GM21723 (cell line): ENCODE measurements at regions not wholly inside any gene's neighbourhood (a gene's known extent, or its start where the extent isn't known, plus 50 kb on each side); places are given as distances from the start of the nearest gene placed in this dataset.
"Not testable (repeated sequence)": the region's sequence is repeated elsewhere in the genome, so short reads cannot be mapped to it uniquely, and the experiment has no call there.

Experiments used
- ATAC-seq: cut with Tn5 transposase; IDR thresholded peaks from one replicate; pipeline ENCODE4 v1.9.1; 2021; ENCODE audit warnings: mild to moderate bottlenecking, moderate library complexity; ENCODE audit not compliant: unreplicated experiment

DNA sequence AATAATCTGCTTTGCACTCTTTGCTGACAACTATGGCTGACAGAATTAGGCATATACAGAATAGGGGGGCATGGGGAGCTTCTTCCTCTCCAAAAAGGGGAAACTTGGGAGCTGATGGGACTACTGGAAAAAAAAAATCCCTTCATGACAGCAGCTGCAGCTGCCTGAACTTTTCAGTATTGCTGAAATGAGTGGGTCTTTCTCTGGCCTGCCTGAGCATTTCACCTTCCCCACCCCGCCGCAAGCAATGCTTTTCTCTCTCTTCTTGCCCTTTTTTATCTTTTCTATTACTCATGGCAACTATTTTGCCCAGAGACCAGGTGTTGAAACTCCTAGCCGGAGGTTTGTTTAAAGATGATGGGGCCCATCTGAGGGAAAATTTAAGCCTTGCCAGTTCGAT is 244.9 kb downstream of the SEMA3D start:
- no peak for ATAC-seq

DNA sequence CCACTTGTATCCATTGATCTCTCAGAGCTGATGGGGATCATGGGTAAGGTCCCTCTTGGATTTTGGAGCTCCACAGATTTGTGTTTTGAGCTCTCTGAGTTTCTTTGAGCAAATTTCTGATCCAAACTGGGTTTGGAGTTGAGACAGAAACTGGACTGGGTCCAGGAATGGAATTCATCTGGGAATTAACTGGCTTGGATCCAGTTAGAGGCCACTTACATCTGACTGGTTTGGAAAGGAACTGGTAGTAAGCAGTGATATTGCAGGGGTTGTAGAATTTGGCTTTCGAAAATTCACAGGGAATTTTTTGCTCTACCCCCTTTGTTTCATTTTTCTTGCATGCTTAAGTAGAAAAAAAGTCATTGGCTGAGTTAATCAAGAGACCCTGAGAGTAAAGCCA is 245.6 kb downstream of the SEMA3D start:
- ATAC-seq: no peak

DNA sequence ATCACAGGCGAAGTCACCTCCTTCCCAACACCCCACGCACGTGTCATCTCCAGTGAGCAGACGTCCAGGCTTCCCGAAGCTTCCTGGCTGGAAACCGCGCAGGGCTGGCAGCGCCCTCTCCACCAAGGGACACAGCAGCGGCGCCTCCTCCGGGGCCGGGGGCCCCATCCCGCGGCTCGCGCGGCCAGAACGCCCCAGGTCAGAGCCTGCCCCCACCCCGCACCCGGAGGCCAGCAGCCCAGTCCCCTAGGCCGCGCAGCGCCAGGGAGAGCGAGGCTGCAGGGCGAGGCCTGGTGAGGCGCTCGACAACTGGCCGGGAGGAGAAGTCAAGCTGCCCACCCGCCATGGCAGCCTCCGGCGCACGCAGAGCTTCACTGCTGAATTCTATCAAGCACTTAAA is 247.0 kb downstream of the SEMA3D start:
- ATAC-seq: no peak

DNA sequence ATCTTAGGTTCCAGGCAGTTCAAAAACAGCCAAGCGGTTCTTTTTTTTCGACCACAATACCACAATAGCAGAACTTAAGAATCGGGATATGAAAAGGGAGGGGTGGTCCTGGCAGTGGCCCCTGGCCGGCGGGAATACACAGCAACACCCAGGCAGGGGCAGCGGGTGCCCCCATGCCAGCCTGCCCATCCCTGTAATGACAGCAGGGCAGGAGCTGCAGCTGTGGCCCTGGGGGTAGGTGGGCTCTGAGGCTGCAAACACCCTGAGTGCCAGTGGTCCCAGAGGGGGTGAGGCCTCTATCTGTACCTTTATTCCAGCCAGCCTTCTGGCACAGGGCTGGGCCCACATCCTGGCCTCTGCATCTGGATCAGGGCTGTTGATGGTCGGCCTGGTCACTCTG is 247.4 kb downstream of the SEMA3D start:
- ATAC-seq: no peak

DNA sequence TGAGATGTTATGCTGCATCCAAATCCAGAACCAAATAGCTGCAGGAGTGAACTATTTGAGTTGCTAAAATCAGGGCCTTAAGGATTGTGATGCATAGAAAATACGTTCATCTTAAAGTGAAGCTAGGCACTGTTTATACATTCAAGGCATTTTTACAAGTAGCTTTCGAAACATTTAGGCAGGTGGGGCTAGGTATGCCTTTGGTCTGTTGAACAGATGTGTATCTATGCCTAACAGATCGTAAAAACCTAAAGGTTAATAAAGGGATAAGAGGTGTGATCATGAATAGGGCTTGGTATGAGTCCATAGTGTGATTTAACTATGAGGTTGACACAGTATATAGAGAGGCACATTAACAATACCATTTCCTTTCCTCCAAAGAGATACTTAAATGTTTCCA is 262.5 kb downstream of the SEMA3D start:
- ATAC-seq: no peak

DNA sequence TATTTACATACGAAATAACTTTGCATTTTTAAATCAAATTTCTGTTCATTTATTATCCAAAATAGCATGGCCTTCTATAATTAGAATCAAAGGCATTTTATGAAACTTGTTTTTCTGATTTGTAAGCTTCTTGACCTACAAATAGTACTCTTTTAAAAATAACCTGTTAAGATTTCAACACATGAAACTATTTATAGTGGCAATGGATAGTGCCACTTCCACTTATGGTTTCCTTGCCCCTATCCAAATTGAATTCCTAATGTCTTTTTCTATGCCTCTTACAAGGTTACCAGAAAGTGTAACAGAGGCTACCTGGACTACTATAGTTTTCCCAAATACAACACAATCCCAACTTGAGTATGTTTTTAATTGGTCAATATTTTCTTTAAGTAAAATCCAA is 263.5 kb downstream of the SEMA3D start:
- no peak for ATAC-seq

DNA sequence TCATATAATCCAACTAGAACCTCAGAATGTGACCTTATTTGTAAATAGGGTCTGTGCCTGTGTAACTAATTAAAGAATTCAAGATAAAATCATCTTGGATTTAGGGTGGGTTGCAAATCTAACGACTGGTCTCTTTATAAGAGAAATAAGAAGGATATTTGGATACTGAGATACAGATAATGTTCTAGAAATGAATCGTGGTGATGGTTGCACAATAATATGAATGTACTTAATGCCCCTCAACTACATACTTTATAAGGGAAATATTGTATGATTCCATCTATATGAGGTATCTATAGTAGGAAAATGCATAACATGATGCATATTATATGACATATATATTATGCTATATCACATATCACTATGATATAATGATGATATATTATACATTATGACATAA is 265.7 kb downstream of the SEMA3D start:
- ATAC-seq: no peak

DNA sequence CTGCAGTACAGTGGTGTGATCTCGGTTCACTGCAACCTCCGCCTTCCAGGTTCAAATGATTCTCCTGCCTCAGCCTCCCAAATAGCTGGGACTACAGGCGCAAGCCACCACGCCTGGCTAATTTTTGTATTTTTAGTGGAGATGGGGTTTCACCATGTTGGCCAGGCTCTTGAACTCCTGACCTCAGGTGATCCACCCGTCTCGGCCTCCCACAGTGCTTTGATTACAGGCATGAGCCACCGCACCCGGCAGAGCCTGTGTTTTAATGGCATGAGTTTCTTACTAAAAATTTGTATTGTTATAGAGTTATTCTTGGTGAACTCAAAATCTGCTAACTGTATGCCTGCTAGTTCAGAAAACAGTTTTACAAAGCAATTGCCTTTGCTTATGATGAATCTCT is 269.9 kb downstream of the SEMA3D start:
- ATAC-seq: not testable (repeated sequence)

DNA sequence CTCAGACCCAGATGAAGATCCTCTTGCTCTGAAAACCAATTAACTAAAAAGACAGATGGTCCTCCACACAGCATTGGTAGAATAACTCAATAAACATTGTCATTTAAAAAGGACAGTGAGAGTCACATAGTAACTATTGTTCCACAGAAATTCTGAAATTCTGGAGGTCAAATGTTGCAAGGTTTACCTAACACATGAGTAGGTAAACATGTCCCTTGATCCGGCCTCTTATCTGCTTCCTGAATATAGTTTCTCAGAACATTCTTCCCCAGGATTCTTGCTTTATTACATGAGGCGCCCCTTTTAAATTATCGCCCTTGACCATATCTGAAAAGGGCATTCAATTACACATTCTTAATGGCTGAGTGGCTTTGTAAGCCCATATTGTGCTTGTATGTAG is 270.7 kb downstream of the SEMA3D start:
- ATAC-seq: no peak

DNA sequence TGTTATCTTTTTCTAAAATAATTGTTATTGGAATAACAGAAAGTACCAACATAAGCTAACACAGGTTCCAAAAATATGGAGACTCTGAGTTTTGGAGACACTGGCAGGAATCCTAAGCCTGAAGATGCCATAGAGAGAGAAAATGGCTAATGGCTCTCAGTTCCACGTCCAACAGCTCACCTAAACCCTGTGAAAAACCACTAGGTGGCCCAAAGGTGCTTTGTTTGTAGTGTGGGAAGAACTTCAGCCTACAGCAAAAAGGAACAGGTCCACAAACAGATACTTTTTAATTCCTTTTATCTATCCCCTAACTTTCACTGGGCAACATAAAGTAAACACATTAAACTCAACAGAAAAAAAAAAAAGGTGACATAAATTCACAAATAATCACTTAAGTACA is 272.3 kb downstream of the SEMA3D start:
- ATAC-seq: no peak

DNA sequence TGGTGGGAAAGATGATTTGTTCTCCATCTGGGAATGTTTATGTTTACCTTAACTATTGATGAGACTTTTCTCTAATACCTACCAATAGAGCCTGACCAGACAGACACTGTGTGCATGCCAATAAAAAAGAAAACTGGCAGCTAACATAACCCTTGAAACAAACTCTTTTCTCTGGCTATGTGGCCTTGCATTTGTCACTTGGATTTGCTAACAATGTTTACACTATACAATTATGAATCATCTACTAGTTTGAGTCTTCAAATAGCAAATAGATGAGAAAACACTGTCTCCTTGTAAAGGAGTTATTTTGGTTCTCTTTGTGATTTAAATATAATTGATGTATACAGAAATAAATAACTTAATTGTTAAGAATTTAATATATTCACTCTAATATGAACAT is 273.1 kb downstream of the SEMA3D start:
- ATAC-seq: no peak

DNA sequence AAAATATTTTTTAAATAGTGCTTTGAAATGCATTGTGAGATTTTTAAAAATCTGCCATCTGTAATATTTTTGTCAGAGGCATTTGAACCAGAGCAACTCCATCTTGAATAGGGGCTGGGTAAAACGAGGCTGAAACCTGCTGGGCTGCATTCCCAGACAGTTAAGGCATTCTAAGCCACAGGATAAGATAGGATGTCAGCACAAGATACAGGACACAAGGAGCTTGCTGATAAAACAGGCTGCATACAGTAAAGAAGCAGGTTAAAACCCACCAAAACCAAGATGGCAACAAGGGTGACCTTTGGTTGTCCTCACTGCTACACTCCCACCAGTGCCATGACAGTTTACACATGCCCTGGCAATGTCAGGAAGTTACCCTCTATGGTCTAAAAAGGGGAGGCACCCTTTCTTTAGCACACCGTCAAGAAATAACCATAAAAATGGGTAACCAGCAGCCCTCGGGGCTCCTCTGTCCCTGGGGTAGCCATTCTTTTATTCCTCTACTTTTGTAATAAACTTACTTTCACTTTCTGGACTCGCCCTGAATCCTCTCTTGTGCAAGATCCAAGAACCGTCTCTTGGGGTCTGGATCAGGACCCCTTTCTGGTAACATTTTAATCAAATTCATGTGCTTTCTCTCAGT is 273.7 kb downstream of the SEMA3D start:
- ATAC-seq: no peak

DNA sequence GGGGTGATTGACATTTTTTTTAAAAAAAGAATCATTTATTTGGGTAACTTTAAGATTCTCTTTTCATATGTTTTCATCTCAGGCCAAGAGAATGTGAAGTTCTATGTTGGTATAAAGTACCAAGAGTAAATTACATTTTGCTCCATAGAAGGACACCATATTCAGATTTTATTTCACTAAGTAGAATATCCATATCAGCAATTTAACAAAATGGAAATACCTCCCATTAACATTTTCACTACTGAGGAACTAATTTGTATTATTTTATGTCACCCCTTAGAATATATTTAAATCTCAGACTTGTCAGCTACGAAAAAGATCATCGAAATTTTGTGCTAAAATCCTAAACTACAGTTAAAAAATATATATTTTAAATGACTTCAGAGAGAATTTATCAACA is 274.3 kb downstream of the SEMA3D start:
- no peak for ATAC-seq

DNA sequence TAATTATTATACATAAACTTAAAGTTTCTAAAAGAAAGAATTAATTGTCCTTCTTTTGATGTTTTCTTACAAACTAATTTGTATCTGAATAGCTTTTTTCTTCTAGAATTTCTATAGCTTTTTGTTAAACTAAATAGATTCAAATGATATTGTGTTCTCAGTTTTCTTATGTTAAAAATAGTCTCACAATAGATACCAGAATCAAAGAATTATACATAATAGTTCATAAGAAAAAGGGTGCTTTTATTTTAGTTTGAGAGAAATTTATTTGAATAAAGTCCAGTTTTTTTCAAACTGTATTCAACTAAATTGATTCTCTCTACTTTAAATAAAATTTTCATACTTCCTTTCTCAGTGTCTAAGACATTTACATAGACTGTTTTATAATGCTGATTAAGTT is 274.8 kb downstream of the SEMA3D start:
- ATAC-seq: no peak

DNA sequence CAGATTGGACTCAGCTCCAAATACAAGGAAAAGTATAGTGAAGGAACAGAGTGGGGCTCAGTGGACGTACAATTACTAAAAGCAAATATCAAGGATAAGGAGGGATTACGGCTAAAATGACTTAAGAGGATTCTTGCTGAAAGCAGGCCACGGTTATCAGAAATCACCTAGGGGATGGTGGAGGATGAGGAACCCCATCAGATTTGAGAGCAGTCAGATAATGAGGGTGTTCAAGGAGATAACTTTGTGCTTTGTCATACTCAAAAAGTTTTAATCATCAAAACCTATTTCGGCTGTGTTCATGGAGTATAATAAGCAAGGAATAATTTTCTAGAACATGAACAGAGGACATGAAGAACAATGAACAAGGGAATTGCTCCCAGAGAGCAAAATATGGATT is 275.8 kb downstream of the SEMA3D start:
- ATAC-seq: no peak

DNA sequence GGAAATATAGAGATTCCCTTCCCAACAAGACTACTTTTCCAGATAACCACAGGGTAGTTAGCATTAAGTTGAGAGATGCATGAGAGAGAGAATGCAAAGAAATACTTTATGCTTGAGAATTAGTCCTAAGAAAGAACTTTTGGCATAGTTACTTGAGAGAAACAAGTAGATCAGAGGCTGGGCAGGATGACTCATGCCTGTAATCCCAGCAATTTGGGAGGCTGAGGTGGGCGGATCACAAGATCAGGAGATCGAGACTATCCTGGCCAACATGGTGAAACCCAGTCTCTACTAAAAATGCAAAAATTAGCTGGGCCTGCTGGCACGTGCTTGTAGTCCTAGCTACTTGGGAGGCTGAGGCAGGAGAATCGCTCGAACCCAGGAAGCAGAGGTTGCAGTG is 276.5 kb downstream of the SEMA3D start:
- ATAC-seq: not testable (repeated sequence)

DNA sequence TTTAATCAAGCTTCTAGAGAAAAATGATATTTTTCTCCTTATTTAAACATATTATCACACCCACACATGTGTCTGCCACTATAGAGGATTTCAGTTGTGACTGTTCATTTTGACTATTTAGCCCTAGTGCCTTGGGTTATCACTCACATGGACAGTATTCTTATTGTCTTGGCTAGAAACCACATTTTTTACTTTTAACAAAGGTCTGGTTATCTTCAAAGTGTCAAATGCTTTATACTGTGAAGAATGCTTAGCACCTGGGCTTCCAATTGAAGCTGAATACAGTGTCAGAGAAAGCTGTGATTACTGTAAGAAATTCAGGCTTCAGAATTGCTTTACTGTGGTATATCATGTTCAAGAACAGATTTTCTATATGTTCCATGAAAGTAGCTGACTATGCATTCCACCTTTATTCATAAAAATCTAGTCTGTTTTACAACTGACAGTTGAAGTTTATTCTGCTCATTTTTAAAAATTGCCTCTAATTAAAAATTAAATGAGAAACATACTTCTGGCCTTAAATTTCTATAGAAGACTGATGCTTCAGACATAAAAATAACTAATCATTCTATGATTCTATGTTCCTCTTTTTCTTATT is 278.6 kb downstream of the SEMA3D start:
- no peak for ATAC-seq

DNA sequence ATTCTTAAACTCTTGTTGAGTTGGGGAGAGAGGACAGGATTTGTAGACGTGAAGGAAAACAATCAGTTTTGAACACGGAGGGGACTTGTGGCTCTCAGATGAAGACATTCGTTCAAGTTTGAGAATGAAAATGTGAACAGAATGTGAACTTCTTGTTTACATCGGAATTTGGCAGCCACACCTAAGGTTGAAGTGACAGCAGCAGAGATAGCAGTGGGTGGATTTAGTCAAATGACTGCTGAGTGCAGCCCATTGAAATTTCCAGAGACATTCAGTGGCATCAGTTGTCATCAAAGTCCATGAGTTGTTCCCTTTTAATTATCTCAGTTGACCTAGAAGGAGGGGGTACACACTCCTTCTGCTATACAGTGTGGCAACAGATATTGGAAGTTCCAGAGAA is 280.0 kb downstream of the SEMA3D start:
- ATAC-seq: no peak

DNA sequence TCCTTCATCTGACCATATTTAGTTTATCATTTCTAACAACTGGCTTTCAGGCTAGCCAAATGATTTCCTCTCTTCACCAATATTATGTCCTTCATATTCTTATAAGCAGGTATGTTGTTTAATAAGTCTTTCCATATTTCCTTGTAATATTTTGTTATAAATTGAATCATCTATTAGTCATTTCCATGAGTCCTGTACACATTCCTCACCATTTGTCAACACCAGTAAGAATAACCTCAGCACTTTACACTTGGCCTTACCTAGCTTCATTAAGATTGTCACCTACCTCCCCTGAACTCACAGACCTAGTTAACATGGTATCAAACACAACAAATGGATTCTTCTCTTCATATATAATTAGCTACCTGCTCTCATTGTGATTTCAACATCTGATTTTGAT is 282.3 kb downstream of the SEMA3D start:
- no peak for ATAC-seq

DNA sequence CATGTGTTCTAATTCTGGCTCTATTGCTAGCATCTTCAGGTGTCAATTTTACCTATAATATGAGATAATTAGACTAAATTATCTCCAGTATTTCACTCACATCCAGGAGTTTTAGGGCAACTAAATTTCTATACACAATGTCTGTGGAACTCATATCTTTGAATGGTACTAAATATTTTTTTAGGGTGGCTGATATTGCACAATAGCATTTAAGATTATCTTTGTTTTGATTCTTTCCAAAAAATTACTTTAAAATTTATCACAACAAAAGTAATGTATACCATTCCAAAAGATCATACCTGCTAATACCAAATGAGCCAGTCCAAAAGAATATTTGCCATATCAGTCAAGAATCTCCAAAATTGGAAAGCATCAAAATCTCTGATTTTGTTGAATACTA is 285.5 kb downstream of the SEMA3D start:
- ATAC-seq: no peak

DNA sequence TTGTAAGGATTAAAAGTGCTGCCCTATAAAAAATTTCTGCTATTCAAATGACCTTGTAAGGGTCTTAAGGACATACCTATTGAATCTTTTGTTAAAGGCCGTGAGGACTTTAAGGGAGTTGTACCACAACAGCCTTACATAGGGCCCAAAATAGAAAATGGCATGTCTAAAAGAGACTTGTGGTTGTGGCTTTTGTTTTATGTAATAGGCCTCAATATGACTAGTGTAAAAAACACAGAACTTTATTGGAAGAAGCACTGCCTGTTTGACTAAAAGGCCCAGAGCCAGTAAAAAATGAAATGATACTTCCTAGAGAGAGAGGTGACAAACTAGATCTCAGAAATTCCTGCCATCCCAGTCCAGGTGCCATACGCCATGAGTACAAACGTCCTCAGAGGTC is 286.6 kb downstream of the SEMA3D start:
- ATAC-seq: no peak

DNA sequence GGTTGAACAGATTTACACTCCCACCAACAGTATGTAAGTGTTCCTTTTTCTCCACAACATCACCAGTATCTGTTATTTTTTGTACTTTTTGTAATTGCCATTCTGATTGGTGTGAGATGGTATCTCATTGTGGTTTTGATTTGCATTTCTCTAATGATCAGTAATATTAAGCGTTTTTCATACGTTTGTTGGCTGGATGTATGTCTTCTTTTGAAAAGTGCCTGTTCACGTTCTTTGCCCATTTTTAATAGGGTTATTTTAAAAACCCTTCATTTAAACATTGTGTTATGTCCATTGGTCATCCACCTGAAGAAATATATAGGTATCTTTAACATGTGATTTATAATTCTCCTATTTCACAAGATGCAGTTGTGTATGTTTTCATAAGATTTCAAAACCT is 291.3 kb downstream of the SEMA3D start:
- ATAC-seq: no peak

DNA sequence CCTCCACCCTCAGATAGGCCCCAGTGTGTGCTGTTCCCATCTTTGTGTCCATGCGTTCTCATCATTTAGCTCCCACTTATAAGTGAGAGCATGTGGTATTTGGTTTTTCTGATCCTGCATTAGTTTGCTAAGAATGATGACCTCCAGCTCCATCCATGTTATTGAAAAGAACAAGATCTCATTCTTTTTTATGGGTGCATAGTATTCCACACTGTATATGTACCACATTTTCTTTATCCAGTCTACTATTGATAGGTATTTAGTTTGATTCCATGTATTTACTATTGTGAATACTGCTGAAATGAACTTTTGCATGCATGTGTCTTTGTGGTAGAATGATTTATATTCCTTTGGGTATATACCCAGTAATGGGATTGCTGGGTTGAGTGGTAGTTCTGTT is 303.3 kb downstream of the SEMA3D start:
- not testable (repeated sequence) for ATAC-seq
